ENCODE measurements at regions not wholly inside any gene's neighbourhood (a gene's known extent, or its start where the extent isn't known, plus 50 kb on each side); places are given as distances from the start of the nearest gene placed in this dataset.
"Not testable (repeated sequence)": the region's sequence is repeated elsewhere in the genome, so short reads cannot be mapped to it uniquely, and the experiment has no call there.

- no peak for DNase-seq (ENCODE audit: low spot score)
Measured at GRCh38 chr13:86425170-86425815, 626.1 kb upstream of the SLITRK6 start.

- DNase-seq (ENCODE audit: low spot score) = no peak
Measured at GRCh38 chr13:86426437-86426836, 627.2 kb upstream of the SLITRK6 start.

- no peak for DNase-seq (ENCODE audit: low spot score)
Measured at GRCh38 chr13:86429756-86430155, 630.5 kb upstream of the SLITRK6 start.

- no peak for DNase-seq (ENCODE audit: low spot score)
Measured at GRCh38 chr13:86438034-86438433, 638.8 kb upstream of the SLITRK6 start.

GRCh38 chr13:86445206-86445605 lies 646.0 kb upstream of the SLITRK6 start:
- no peak for DNase-seq (ENCODE audit: low spot score)

GRCh38 chr13:86445672-86446071 lies 646.5 kb upstream of the SLITRK6 start:
- DNase-seq (ENCODE audit: low spot score) = no peak

- peak; percentile 1 for DNase-seq (ENCODE audit: low spot score)
Measured at GRCh38 chr13:86446311-86446710, 647.1 kb upstream of the SLITRK6 start.

GRCh38 chr13:86447479-86447878 lies 648.3 kb upstream of the SLITRK6 start:
- DNase-seq (ENCODE audit: low spot score) = no peak

- no peak for DNase-seq (ENCODE audit: low spot score)
Measured at GRCh38 chr13:86462011-86462410, 662.8 kb upstream of the SLITRK6 start.

GRCh38 chr13:86464193-86464592 lies 665.0 kb upstream of the SLITRK6 start:
- DNase-seq (ENCODE audit: low spot score) = no peak

- no peak for DNase-seq (ENCODE audit: low spot score)
Measured at GRCh38 chr13:86474971-86475370, 675.8 kb upstream of the SLITRK6 start.

GRCh38 chr13:86476656-86477055 lies 677.4 kb upstream of the SLITRK6 start:
- DNase-seq (ENCODE audit: low spot score) = no peak

GRCh38 chr13:86486582-86486981 lies 687.4 kb upstream of the SLITRK6 start:
- no peak for DNase-seq (ENCODE audit: low spot score)

- no peak for DNase-seq (ENCODE audit: low spot score)
Measured at GRCh38 chr13:86491121-86491520, 691.9 kb upstream of the SLITRK6 start.

- not testable (repeated sequence) for DNase-seq (ENCODE audit: low spot score)
Measured at GRCh38 chr13:86501931-86502330, 702.7 kb upstream of the SLITRK6 start.

- DNase-seq (ENCODE audit: low spot score) = no peak
Measured at GRCh38 chr13:86510792-86511191, 711.6 kb upstream of the SLITRK6 start.

GRCh38 chr13:86541461-86541860 lies 742.2 kb upstream of the SLITRK6 start:
- no peak for DNase-seq (ENCODE audit: low spot score)

- no peak for DNase-seq (ENCODE audit: low spot score)
Measured at GRCh38 chr13:86554066-86554465, 754.8 kb upstream of the SLITRK6 start.

GRCh38 chr13:86559901-86560300 lies 760.7 kb upstream of the SLITRK6 start:
- no peak for DNase-seq (ENCODE audit: low spot score)

- no peak for DNase-seq (ENCODE audit: low spot score)
Measured at GRCh38 chr13:86562866-86563265, 763.6 kb upstream of the SLITRK6 start.

- peak; percentile 29 for DNase-seq (ENCODE audit: low spot score)
Measured at GRCh38 chr13:86563308-86563707, 764.1 kb upstream of the SLITRK6 start.

GRCh38 chr13:86567119-86567518 lies 767.9 kb upstream of the SLITRK6 start:
- no peak for DNase-seq (ENCODE audit: low spot score)

- DNase-seq (ENCODE audit: low spot score) = no peak
Measured at GRCh38 chr13:86569119-86569518, 769.9 kb upstream of the SLITRK6 start.

GRCh38 chr13:86569974-86570373 lies 770.8 kb upstream of the SLITRK6 start:
- no peak for DNase-seq (ENCODE audit: low spot score)

- DNase-seq (ENCODE audit: low spot score) = no peak
Measured at GRCh38 chr13:86572115-86572514, 772.9 kb upstream of the SLITRK6 start.
